GM23338 (cell line): ENCODE measurements at regions not wholly inside any gene's neighbourhood (a gene's known extent, or its start where the extent isn't known, plus 50 kb on each side); places are given as distances from the start of the nearest gene placed in this dataset.

Source experiments
- ATAC-seq: fragments of 200-7000 bp; cut with Tn5 transposase; 3 replicates; pipeline ENCODE4 v1.9.1; 2020
- DNase-seq: peaks from one replicate; pipeline ENCODE4 v3.0.0-alpha.2; 2015; ENCODE audit warnings: low spot score
- H2AFZ ChIP-seq: fragments of 200-600 bp; sonication (generic); 2 replicates; pipeline ENCODE4 v1.8.0; 2016; ENCODE audit warnings: antibody characterized with exemption, mild to moderate bottlenecking, moderate library complexity
- H3F3A ChIP-seq: fragments of 200-600 bp; sonication (generic); replicated peaks from 2 replicates; pipeline ENCODE4 v1.8.0; 2017; ENCODE audit warnings: antibody characterized with exemption, mixed run types, low read depth
- H3K27ac ChIP-seq: fragments of 200-600 bp; sonication (generic); 2 replicates; pipeline ENCODE4 v1.6.1; 2016; ENCODE audit warnings: low read depth
- H3K27me3 ChIP-seq: fragments of 200-600 bp; sonication (generic); 2 replicates; pipeline ENCODE4 v1.8.0; 2016; ENCODE audit warnings: mild to moderate bottlenecking, mixed run types, moderate library complexity; ENCODE audit not compliant: insufficient read depth
- H3K36me3 ChIP-seq: fragments of 200-600 bp; sonication (generic); 2 replicates; pipeline ENCODE4 v1.8.0; 2016; ENCODE audit warnings: mild to moderate bottlenecking; ENCODE audit not compliant: insufficient read depth
- H3K4me1 ChIP-seq: fragments of 200-600 bp; sonication (generic); 2 replicates; pipeline ENCODE4 v1.8.0; 2016; ENCODE audit warnings: mild to moderate bottlenecking, moderate library complexity; ENCODE audit not compliant: insufficient read depth
- H3K4me2 ChIP-seq: fragments of 200-600 bp; sonication (generic); 2 replicates; pipeline ENCODE4 v1.7.1; 2017; ENCODE audit warnings: mixed run types
- H3K4me3 ChIP-seq: fragments of 200-600 bp; sonication (generic); 2 replicates; pipeline ENCODE4 v1.6.1; 2016; ENCODE audit warnings: mixed run types
- H3K79me2 ChIP-seq: fragments of 200-600 bp; sonication (generic); replicated peaks from 2 replicates; pipeline ENCODE4 v1.8.0; 2017; ENCODE audit warnings: mild to moderate bottlenecking; ENCODE audit not compliant: insufficient read depth
- H3K9me2 ChIP-seq: fragments of 200-600 bp; sonication (generic); 2 replicates; pipeline ENCODE4 v1.8.0; 2017; ENCODE audit not compliant: insufficient read depth
- H4K20me1 ChIP-seq: fragments of 200-600 bp; sonication (generic); replicated peaks from 2 replicates; pipeline ENCODE4 v1.8.0; 2017; ENCODE audit warnings: mild to moderate bottlenecking; ENCODE audit not compliant: insufficient read depth
- H3K27ac Mint-ChIP-seq: 2 replicates; pipeline ENCODE4 v1.8.0; 2020; ENCODE audit warnings: inconsistent platforms, mild to moderate bottlenecking, moderate library complexity, mixed read lengths
- H3K27me3 Mint-ChIP-seq: 3 replicates; pipeline ENCODE4 v1.8.0; 2022; ENCODE audit warnings: low read depth, mild to moderate bottlenecking, moderate library complexity, mixed read lengths, inconsistent platforms; ENCODE audit not compliant: insufficient read depth, poor library complexity
- H3K36me3 Mint-ChIP-seq: 3 replicates; pipeline ENCODE4 v1.8.0; 2021; ENCODE audit warnings: low read depth, mild to moderate bottlenecking, inconsistent platforms, moderate library complexity, mixed read lengths
- H3K4me1 Mint-ChIP-seq: 3 replicates; pipeline ENCODE4 v1.8.0; 2020; ENCODE audit warnings: mild to moderate bottlenecking, inconsistent platforms, mixed read lengths
- H3K4me3 Mint-ChIP-seq: 3 replicates; pipeline ENCODE4 v1.8.0; 2021; ENCODE audit warnings: moderate library complexity, mild to moderate bottlenecking, inconsistent platforms, mixed read lengths
- H3K9me3 Mint-ChIP-seq: 3 replicates; pipeline ENCODE4 v1.8.0; 2020; ENCODE audit warnings: moderate library complexity, mild to moderate bottlenecking, inconsistent platforms, mixed read lengths
- CREB1 ChIP-seq: fragments of 250-450 bp; sonication (Bioruptor Pico); IDR thresholded peaks from 2 replicates; pipeline ENCODE4 v1.5.0; 2020; ENCODE audit warnings: low read depth, mild to moderate bottlenecking, moderate library complexity
- ETS1 ChIP-seq: IDR thresholded peaks from 2 replicates; pipeline ENCODE4 v1.6.1; 2016; ENCODE audit warnings: antibody characterized with exemption
- EZH2 ChIP-seq: fragments of 200-600 bp; sonication (generic); IDR thresholded peaks from one replicate; pipeline ENCODE4 v1.8.0; 2017; ENCODE audit warnings: antibody characterized with exemption, mild to moderate bottlenecking, low read depth; ENCODE audit not compliant: unreplicated experiment
- EZH2phosphoT487 ChIP-seq: fragments of 200-600 bp; sonication (generic); IDR thresholded peaks from one replicate; pipeline ENCODE4 v1.8.1; 2018; ENCODE audit warnings: antibody characterized with exemption; ENCODE audit not compliant: unreplicated experiment
- POLR2AphosphoS5 ChIP-seq: IDR thresholded peaks from 2 replicates; pipeline ENCODE4 v1.6.1; 2016; ENCODE audit warnings: antibody characterized with exemption, low read depth
- ZNF462 ChIP-seq: fragments of 250-450 bp; sonication (Bioruptor Pico); IDR thresholded peaks from 2 replicates; pipeline ENCODE4 v1.5.0; 2020; ENCODE audit warnings: mild to moderate bottlenecking, moderate library complexity

GRCh38 chrX:84760560-84760959, 243.1 kb upstream of the APOOL start (continued):
- TF ChIP-seq ZNF462, result no peak
- TF ChIP-seq EZH2phosphoT487, result no peak

- Mint-ChIP-seq H3K27me3 (no peaks in the 10 kb centered on the region), H3K27ac (no peak overlapping the region), H3K4me3 (no peak overlapping the region), H3K36me3 (no peaks in the 10 kb centered on the region), H3K4me1 (no peaks in the 10 kb centered on the region), H3K9me3 (peaks cover 6% of the 10 kb centered on the region; the same call in 2 of the 3 replicates)
- Histone ChIP-seq H3K36me3 (no peaks in the 10 kb centered on the region), H3K4me2 (no peak overlapping the region), H2AFZ (no peak overlapping the region), H3K4me3 (no peak overlapping the region), H3K79me2 (no peaks in the 10 kb centered on the region), H3K4me1 (no peaks in the 10 kb centered on the region), H3K27me3 (no peaks in the 10 kb centered on the region), H3F3A (no peaks in the 10 kb centered on the region), H3K27ac (no peak overlapping the region), H4K20me1 (no peaks in the 10 kb centered on the region), H3K9me2 (no peaks in the 10 kb centered on the region)
- no peak for ATAC-seq
- TF ChIP-seq ETS1, result no peak
- no peak for TF ChIP-seq POLR2AphosphoS5
- TF ChIP-seq EZH2, result no peak
- TF ChIP-seq CREB1 (CRISPR knock-in tag), result no peak
- no peak for DNase-seq
Measured at GRCh38 chrX:84796321-84796720, 207.4 kb upstream of the APOOL start.
